Natural killer cell treated with Interleukin-12 subunit alpha and Interleukin-12 subunit beta and Interleukin-15 and Interleukin-18, amount 100 ng/mL, for 72 hours (primary cell): ENCODE measurements at regions not wholly inside any gene's neighbourhood (a gene's known extent, or its start where the extent isn't known, plus 50 kb on each side); places are given as distances from the start of the nearest gene placed in this dataset.

Experiments
- ATAC-seq, 2 donors: fragments of 150-1000 bp; cut with Tn5 transposase in 1 of 2; sonication (Bioruptor Pico), chemical (Tn5 transposase) in 1 of 2; 2 replicates each; pipeline ENCODE4 v1.10.0; 2021
- DNase-seq: peaks from one replicate; pipeline ENCODE4 v3.0.0; 2022; ENCODE audit warnings: low spot score
- H3K27ac Mint-ChIP-seq, 2 donors: 1 replicate in 1 of 2; 2 replicates in 1 of 2; pipeline ENCODE4 v1.8.0; 2022; ENCODE audit warnings: mixed read lengths in 2 of 2, mild to moderate bottlenecking in 1 of 2, moderate library complexity in 1 of 2
- H3K27me3 Mint-ChIP-seq, 2 donors: 1 replicate in 1 of 2; 2 replicates in 1 of 2; pipeline ENCODE4 v1.8.0; 2022; ENCODE audit warnings: mixed read lengths in 2 of 2
- H3K36me3 Mint-ChIP-seq: one replicate; pipeline ENCODE4 v1.8.0; 2022; ENCODE audit warnings: mixed read lengths
- H3K4me1 Mint-ChIP-seq, 2 donors: 1 replicate in 1 of 2; 2 replicates in 1 of 2; pipeline ENCODE4 v1.8.0; 2022; ENCODE audit warnings: low read depth in 2 of 2, mixed read lengths in 2 of 2, mild to moderate bottlenecking in 1 of 2
- H3K4me3 Mint-ChIP-seq: one replicate; pipeline ENCODE4 v1.8.0; 2022; ENCODE audit warnings: mixed read lengths
- H3K9me3 Mint-ChIP-seq: 2 replicates; pipeline ENCODE4 v1.8.0; 2022; ENCODE audit warnings: mixed read lengths

DNA sequence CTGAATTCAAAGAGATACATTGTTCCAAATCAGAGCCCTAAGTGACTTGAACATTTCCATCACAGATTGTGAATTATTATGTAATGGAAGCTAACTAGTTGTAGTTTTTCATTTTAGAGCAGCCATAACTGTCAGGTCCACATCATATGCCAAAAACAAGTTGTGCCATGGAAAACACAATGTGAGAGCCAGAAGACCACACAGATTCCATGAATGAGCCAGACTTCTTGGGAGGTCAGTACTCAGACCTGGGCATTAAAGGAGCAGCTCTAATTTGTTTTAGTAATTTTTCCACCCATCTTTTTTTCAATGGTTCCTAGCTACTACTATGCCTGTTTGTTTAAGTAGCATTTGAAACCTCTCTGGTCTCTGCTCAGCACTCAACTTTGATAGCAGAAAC is 279.4 kb downstream of the FAT3 start:
- no peaks in the 10 kb centered on the region for H3K27me3 Mint-ChIP-seq
- H3K36me3 Mint-ChIP-seq: no peaks in the 10 kb centered on the region
- H3K9me3 Mint-ChIP-seq: peaks cover 4% of the 10 kb centered on the region
- no peaks in the 10 kb centered on the region for H3K4me1 Mint-ChIP-seq
- DNase-seq: no peak
- no peak overlapping the region for H3K27ac Mint-ChIP-seq
- no peak overlapping the region for H3K4me3 Mint-ChIP-seq
- ATAC-seq: no peak

DNA sequence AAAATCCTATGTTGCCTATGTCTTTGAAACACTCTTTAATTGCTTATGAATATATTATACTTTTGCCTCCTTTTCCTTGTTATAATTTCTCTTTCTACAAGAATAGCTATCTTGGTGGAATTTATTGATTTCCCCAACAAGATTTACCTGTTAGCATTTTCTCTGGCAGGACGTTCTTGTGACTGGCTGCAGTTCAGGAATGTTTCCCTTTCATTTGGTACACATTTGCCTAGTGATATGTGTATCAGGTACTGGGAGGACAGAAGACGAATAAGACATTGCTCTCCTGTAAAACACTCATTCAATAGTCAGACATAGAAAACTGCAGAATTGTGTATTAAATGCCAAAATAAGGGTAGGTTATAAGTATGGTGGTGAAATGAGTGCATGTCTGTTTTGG is 279.9 kb downstream of the FAT3 start:
- no peak for DNase-seq
- H3K4me1 Mint-ChIP-seq: no peaks in the 10 kb centered on the region
- no peak overlapping the region for H3K4me3 Mint-ChIP-seq
- ATAC-seq: no peak
- no peaks in the 10 kb centered on the region for H3K27me3 Mint-ChIP-seq
- no peak overlapping the region for H3K27ac Mint-ChIP-seq
- no peaks in the 10 kb centered on the region for H3K36me3 Mint-ChIP-seq
- peaks cover 2% of the 10 kb centered on the region for H3K9me3 Mint-ChIP-seq

DNA sequence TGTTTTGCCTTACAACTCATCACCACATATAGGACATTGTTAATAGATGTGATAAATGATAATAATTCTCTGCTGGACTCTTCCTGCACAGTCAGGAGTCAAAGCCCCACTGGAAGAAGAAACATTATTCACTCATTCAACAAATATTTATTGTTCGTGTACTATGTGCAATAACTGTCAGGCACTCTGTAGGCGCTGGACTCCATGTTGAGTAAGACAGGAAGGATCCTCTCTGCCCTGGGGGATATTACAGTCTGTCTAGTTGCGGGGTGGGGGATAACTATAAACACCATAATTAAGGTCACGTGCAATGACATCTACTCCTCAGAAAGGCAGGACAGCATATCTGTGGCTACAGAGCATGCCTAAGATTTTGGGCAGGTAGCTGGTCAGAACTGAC is 281.1 kb downstream of the FAT3 start:
- DNase-seq: no peak
- Mint-ChIP-seq H3K27ac (no peak overlapping the region), H3K9me3 (no peaks in the 10 kb centered on the region), H3K27me3 (no peaks in the 10 kb centered on the region), H3K4me3 (no peak overlapping the region), H3K4me1 (no peaks in the 10 kb centered on the region), H3K36me3 (no peaks in the 10 kb centered on the region)
- no peak for ATAC-seq

DNA sequence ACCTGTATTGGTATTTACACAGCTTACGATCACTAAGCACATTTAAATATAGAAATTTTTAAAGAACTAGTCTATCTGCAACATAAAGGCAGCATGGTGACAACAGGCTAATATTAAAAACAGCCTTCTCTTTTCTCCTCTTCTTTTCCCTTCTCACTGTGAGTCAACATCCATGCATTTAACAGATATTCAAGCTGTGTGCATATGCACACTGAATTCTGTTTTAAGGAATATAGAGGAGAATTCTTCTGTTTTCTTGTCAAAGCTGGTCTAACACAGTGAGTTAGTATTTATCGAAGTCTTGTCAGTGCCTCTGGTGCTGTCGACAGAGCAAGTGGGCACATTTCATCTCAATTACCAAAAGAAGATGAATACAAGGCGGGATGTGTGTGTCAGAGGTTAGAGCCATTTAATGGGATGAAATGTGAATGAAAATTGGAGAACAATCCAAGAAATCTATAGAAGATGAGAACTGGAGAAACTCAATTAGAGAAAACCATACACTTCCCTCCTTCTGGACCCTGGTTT is 282.3 kb downstream of the FAT3 start:
- H3K36me3 Mint-ChIP-seq: no peaks in the 10 kb centered on the region
- no peak overlapping the region for H3K27ac Mint-ChIP-seq
- no peak for ATAC-seq
- no peak overlapping the region for H3K4me3 Mint-ChIP-seq
- H3K27me3 Mint-ChIP-seq: no peaks in the 10 kb centered on the region
- no peaks in the 10 kb centered on the region for H3K4me1 Mint-ChIP-seq
- H3K9me3 Mint-ChIP-seq: no peaks in the 10 kb centered on the region
- no peak for DNase-seq

DNA sequence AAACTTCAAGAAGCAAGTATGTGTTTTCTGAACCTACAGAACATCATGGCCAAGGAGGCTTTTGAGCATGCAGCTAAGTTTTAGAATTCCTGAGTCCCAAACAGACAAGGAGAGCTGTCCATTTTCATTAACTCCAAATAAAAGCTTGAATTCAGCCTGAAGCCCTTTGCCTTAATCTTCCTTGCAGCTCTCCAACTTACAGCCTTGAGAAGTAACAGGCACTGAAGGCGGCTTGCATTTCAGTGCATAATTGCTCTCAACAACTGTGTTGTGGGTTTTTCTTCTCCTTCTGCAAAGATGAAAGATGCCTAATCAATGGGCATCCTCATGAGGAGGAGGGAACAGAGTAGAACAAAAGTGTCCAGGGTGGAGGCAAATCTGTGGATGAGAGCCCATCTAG is 286.0 kb downstream of the FAT3 start:
- H3K4me3 Mint-ChIP-seq: no peak overlapping the region
- H3K27me3 Mint-ChIP-seq: no peaks in the 10 kb centered on the region
- DNase-seq: no peak
- no peaks in the 10 kb centered on the region for H3K36me3 Mint-ChIP-seq
- no peak for ATAC-seq
- H3K27ac Mint-ChIP-seq: no peak overlapping the region
- H3K4me1 Mint-ChIP-seq: no peaks in the 10 kb centered on the region
- no peaks in the 10 kb centered on the region for H3K9me3 Mint-ChIP-seq

DNA sequence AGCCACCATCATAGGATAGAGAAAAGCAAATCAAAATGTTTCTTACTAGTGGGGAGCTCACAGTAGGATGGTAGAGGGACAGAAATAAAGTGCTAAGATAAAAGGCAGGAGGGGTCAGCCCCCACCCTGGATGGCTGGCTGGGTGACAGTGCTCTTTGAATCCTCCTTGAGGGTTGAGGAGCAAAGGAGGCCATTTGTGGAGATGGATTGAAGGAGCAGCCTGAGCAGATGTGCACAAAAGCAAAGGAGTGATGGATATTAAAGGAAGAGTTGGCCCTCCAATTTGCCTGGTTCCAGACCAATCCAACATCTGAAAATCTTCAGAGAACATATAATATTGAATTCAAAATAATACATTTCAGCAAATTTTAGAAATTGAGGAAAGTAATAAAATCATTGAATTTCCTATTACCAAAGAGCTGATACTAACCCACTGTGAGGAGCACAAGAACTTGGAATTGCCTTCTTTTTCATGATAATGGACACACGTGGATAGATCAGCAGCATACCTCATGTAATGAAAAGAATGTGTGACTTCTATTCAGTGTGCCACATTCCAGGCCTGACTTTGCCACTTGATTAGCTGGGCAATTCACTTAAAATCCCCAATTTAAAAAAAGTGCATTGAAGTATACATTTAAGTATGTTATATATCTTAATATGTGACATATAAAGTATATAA is 287.0 kb downstream of the FAT3 start:
- no peaks in the 10 kb centered on the region for H3K27me3 Mint-ChIP-seq
- H3K4me3 Mint-ChIP-seq: no peak overlapping the region
- H3K27ac Mint-ChIP-seq: no peak overlapping the region
- ATAC-seq (no peak), DNase-seq (no peak)
- H3K9me3 Mint-ChIP-seq: no peaks in the 10 kb centered on the region
- H3K4me1 Mint-ChIP-seq: no peaks in the 10 kb centered on the region
- no peaks in the 10 kb centered on the region for H3K36me3 Mint-ChIP-seq

DNA sequence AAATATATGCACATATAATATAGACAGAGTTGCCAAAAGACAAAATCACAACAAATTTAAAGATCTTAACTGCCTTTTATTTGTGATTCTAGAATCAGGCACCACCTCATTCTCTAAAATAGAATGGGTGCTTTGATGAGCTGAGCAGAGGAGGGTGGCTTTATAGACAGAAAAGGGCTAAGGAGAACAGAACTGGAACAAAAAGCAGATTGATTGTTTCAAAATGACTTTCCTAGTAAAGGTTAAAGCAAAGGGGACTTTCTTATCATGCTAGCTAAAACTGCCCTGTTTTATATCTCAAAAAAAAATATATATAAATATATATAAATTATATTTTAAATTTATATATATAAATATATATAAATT is 287.6 kb downstream of the FAT3 start:
- no peaks in the 10 kb centered on the region for H3K4me1 Mint-ChIP-seq
- no peaks in the 10 kb centered on the region for H3K27me3 Mint-ChIP-seq
- DNase-seq (no peak), ATAC-seq (no peak)
- no peak overlapping the region for H3K4me3 Mint-ChIP-seq
- no peak overlapping the region for H3K27ac Mint-ChIP-seq
- H3K9me3 Mint-ChIP-seq: no peaks in the 10 kb centered on the region
- no peaks in the 10 kb centered on the region for H3K36me3 Mint-ChIP-seq

DNA sequence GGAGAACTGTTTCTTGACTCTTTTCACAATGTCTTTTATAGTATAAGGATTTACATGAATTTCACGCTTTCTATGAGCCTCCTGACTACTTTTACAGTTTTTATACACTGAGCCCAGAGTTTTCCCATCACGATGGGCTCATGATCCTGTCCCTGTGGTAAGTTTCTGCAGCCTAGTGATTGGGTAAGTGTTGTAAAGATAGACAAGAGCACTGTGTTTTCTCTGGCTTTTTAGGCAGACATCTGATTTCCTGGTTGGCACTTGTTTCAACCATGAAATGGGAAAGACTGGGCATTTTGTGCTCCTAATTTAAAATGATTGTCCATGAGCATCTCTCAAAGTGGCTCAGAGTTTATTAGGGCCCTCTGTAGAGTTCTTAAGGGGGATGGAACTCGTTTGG is 299.0 kb downstream of the FAT3 start:
- DNase-seq (no peak), ATAC-seq (no peak)
- Mint-ChIP-seq H3K9me3 (peaks cover 3% of the 10 kb centered on the region), H3K4me3 (no peak overlapping the region), H3K4me1 (no peaks in the 10 kb centered on the region), H3K27ac (no peak overlapping the region), H3K36me3 (no peaks in the 10 kb centered on the region), H3K27me3 (no peaks in the 10 kb centered on the region)

DNA sequence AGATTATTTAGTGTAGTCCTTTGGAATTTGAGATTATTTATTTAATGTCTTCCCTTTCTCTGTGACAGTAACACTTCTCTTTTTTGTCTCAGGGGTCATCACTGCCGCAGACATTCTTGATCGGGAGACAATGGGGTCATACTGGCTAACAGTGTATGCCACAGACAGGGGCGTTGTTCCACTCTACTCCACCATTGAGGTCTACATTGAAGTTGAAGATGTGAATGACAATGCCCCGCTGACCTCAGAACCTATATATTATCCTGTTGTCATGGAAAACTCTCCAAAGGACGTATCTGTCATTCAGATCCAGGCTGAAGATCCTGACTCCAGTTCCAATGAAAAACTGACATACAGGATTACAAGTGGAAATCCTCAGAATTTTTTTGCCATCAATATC is 299.9 kb downstream of the FAT3 start:
- H3K4me3 Mint-ChIP-seq: no peak overlapping the region
- H3K27ac Mint-ChIP-seq: no peak overlapping the region
- peaks cover 7% of the 10 kb centered on the region for H3K9me3 Mint-ChIP-seq
- DNase-seq: no peak
- H3K27me3 Mint-ChIP-seq: no peaks in the 10 kb centered on the region
- no peaks in the 10 kb centered on the region for H3K4me1 Mint-ChIP-seq
- H3K36me3 Mint-ChIP-seq: no peaks in the 10 kb centered on the region
- no peak for ATAC-seq

DNA sequence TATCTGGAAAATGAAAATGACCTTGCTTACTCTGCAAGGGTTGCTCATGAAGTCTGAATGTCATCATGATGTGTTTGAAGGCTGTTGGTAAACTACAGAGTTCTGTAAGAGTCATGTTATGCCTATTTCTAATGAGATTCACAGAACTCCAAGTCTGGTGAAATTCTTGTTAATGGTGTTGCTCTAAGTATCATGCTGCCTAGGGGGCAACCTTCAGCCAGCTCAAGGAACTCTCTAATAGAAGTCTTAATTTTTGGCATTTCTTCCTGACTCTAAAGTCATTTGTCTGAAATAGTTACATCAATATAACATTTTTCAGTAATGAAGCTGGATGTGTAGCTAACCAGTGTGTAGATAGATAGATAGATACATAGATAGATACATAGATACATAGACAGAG is 302.8 kb downstream of the FAT3 start:
- Mint-ChIP-seq H3K36me3 (no peaks in the 10 kb centered on the region), H3K27me3 (no peaks in the 10 kb centered on the region), H3K27ac (no peak overlapping the region), H3K4me1 (no peaks in the 10 kb centered on the region), H3K9me3 (peaks cover 7% of the 10 kb centered on the region), H3K4me3 (no peak overlapping the region)
- DNase-seq: no peak
- ATAC-seq: no peak

DNA sequence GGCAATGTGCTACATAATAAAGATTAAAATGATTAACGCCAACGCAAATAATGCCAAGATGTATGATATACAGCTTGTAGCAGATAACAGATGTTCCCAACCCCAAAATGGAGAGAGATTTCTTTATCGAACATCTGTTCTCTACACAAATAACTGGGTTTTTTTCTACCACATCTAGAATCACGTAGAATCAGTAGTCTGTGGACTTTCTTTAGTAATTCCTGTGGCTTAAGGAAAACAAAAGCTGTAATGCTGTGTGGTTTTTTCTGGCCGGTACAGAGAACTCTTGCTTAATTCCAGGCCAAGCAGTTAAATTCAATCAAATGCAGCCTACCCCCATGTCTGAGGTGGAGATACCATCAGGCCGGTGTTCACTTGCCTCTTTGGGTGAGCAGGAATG is 303.4 kb downstream of the FAT3 start:
- no peak overlapping the region for H3K4me3 Mint-ChIP-seq

DNA sequence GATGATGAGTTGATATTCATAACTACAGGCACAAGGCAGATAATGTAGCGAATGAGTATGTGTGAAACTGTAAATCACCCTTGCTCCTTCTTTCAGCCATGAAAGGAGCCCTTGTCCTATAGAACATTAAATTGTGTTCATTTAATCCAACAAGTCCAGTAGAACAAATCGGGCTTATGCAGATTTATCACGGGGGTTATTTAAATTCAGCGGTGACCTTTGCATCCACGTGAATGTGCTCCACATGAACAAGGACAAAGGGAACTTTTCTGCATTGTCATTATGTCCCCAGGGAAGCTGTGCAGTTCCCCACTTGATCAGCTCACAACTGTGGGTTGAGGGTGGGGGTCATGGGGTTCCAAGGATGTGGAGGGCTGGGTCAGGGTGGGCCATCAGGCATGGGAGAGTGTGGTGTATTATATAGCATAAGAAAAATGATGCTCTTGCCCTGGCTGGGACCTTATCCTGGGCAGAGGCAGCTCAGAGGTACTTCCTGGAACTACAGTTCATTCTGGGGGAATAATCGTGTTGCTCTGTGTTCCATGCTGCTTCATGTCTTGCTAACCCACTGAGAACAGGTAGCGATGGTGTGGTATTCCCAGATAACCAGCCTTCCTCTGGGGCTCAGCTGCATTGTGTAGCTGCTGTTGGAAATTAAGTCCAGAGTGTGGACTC is 306.6 kb downstream of the FAT3 start:
- Mint-ChIP-seq H3K4me1 (no peaks in the 10 kb centered on the region), H3K27me3 (no peaks in the 10 kb centered on the region), H3K27ac (no peak overlapping the region), H3K4me3 (no peak overlapping the region), H3K36me3 (no peaks in the 10 kb centered on the region), H3K9me3 (peaks cover 13% of the 10 kb centered on the region)
- ATAC-seq (no peak), DNase-seq (no peak)

More for the DNA sequence above, 303.4 kb downstream of the FAT3 start:
- Mint-ChIP-seq H3K9me3 (peaks cover 7% of the 10 kb centered on the region), H3K36me3 (no peaks in the 10 kb centered on the region), H3K27ac (no peak overlapping the region), H3K27me3 (no peaks in the 10 kb centered on the region), H3K4me1 (no peaks in the 10 kb centered on the region)
- no peak for ATAC-seq
- no peak for DNase-seq

DNA sequence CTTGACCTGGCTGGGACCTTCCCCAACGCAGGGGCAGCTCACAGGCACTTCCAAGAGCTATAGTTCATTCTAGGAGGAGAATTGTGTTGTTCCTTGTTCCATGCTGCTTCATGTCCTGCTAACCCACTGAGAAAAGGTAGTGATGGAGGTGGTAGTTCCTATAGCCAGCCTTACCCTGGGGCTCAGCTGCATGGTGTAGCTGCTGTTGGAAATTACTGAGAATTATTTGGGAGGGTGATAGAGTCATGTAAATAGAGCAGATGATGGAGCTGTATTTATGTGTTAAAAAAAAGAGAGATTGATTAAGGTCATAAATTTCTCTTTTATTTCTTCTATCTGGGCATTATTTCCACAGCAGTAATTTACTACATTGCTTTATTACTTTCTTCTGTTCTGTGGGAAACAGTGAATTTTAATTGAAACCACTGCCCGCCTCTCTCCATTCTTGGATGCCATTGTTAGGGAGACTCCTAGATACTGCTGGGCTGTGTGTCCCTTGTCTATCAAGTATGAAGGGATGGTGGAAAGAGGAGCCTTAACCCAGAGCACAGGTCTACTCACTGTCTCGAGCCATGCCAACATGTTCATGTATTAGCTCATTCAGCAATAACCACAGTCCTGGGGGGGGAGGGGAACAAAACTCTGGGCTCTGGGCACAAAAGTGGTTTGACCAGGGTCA is 309.2 kb downstream of the FAT3 start:
- Mint-ChIP-seq H3K4me3 (no peak overlapping the region), H3K9me3 (peaks cover 15% of the 10 kb centered on the region), H3K27ac (no peak overlapping the region), H3K27me3 (no peaks in the 10 kb centered on the region), H3K4me1 (no peaks in the 10 kb centered on the region), H3K36me3 (no peaks in the 10 kb centered on the region)
- no peak for DNase-seq
- no peak for ATAC-seq

DNA sequence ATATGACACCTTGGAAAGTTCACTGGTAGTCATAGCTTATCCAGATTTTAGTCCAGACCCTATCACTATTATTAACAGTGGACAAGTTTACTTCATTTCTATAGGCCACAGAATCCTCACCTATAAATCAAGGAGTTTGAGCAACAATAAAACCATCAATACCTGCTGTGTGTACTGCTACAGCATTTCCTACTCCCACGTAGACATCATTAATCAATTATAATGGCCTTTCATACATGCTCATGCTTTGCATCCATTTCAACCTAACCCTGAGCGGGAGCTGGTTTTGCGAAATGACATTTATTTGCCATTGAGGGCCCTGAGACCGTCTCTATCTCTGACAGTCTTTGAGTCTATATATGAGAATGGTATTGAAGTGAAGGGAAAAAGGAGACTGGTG is 312.3 kb downstream of the FAT3 start:
- Mint-ChIP-seq H3K4me1 (no peaks in the 10 kb centered on the region), H3K4me3 (no peak overlapping the region), H3K27ac (no peak overlapping the region), H3K36me3 (no peaks in the 10 kb centered on the region), H3K9me3 (peaks cover 12% of the 10 kb centered on the region), H3K27me3 (no peaks in the 10 kb centered on the region)
- ATAC-seq: no peak
- no peak for DNase-seq
